K562 (cell line): ENCODE measurements at regions not wholly inside any gene's neighbourhood (a gene's known extent, or its start where the extent isn't known, plus 50 kb on each side); places are given as distances from the start of the nearest gene placed in this dataset.

Experiments used
- ATAC-seq: fragments of 200-7000 bp; cut with Tn5 transposase; 3 replicates; pipeline ENCODE4 v1.9.1; 2020; ENCODE audit warnings: moderate library complexity
- BruUV-seq: library from RNA; stranded (reverse); fragments of 400-500 nt; replicated peaks from 2 replicates; lab custom pipeline; 2021; lab: Mats Ljungman, UMichigan
- CTCF ChIA-PET: fragments of 300-600 bp; formaldehyde crosslinking; extraction: SDS; loops from one replicate; lab custom pipeline; 2021; ENCODE audit warnings: low intra/inter-chr PET ratio; lab: Yijun Ruan, JAX
- POLR2A ChIA-PET: fragments of 300-600, 350-650 bp; sonication (Branson Sonifier 250); formaldehyde crosslinking; extraction: SDS; loops from one replicate; lab custom pipeline; 2021; ENCODE audit warnings: antibody characterized with exemption, inconsistent platforms; lab: Yijun Ruan, JAX
- DNase-seq, 4 experiments: peaks; one replicate each; pipeline versions ENCODE4 v3.0.0 to v3.0.0-alpha.2; 2011 to 2018; ENCODE audit warnings: low spot score in 3 of 4, mixed read lengths in 3 of 4; ENCODE audit errors: extremely low read depth in 1 of 4
- FAIRE-seq: peaks from 2 replicates; lab custom pipeline; 2011; peaks lifted over from hg19 to GRCh38; lab: Jason Lieb, UNC
- H2AFZ ChIP-seq: 2 replicates; pipeline ENCODE4 v1.6.0; 2011; ENCODE audit warnings: low read depth, low read length, control low read depth, inconsistent platforms
- H3K27ac ChIP-seq: fragments of 200-600 bp; 3 replicates; pipeline ENCODE4 v1.8.0; 2011; ENCODE audit warnings: low read depth, mild to moderate bottlenecking, control low read depth, inconsistent platforms, low read length, moderate library complexity, mixed read lengths; ENCODE audit errors: extremely low read depth
- H3K27me3 ChIP-seq, 2 experiments: fragments of 300-600 bp in 1 of 2; 2 replicates in 1 of 2; 3 replicates in 1 of 2; pipeline versions ENCODE4 v1.6.0 to v1.8.0; 2011; ENCODE audit warnings: inconsistent platforms in 2 of 2, low read length in 2 of 2, mild to moderate bottlenecking in 1 of 2, mixed read lengths in 1 of 2, moderate library complexity in 1 of 2; ENCODE audit not compliant: control insufficient read depth in 2 of 2, insufficient read depth in 2 of 2
- H3K36me3 ChIP-seq: fragments of 300-600 bp; 3 replicates; pipeline ENCODE4 v1.8.0; 2011; ENCODE audit warnings: mild to moderate bottlenecking, low read length, inconsistent platforms; ENCODE audit not compliant: control insufficient read depth, insufficient read depth
- H3K4me1 ChIP-seq, 2 experiments: fragments of 200-600 bp in 1 of 2; replicated peaks in 1 of 2; 2 replicates in 1 of 2; 3 replicates in 1 of 2; pipeline versions ENCODE4 v1.5.1 to v1.8.0; 2011; ENCODE audit warnings: inconsistent platforms in 2 of 2, low read length in 2 of 2, mild to moderate bottlenecking in 1 of 2, mixed read lengths in 1 of 2, moderate library complexity in 1 of 2; ENCODE audit not compliant: control insufficient read depth in 2 of 2, insufficient read depth in 2 of 2
- H3K4me2 ChIP-seq: 2 replicates; pipeline ENCODE4 v1.6.1; 2011; ENCODE audit warnings: low read length, control low read depth, inconsistent platforms, mixed read lengths; ENCODE audit not compliant: insufficient read depth
- H3K4me3 ChIP-seq: fragments of 200-600 bp; sonication (generic), shearing (Covaris generic); 2 replicates; pipeline ENCODE4 v1.5.1; 2016; ENCODE audit warnings: control low read depth, inconsistent platforms
- H3K79me2 ChIP-seq: fragments of 200-600 bp; 3 replicates; pipeline ENCODE4 v1.8.0; 2011; ENCODE audit warnings: low read length, inconsistent platforms; ENCODE audit not compliant: control insufficient read depth, insufficient read depth
- H3K9ac ChIP-seq, 2 experiments: 2 replicates each; pipeline versions ENCODE4 v1.6.0 to v1.6.1; 2011; ENCODE audit warnings: low read depth in 2 of 2, low read length in 2 of 2, control low read depth in 1 of 2, inconsistent platforms in 1 of 2, mild to moderate bottlenecking in 1 of 2, mixed read lengths in 1 of 2; ENCODE audit not compliant: insufficient read depth in 1 of 2
- H3K9me1 ChIP-seq: one replicate; pipeline ENCODE4 v1.6.0; 2011; ENCODE audit warnings: inconsistent platforms, mild to moderate bottlenecking, low read length, moderate library complexity; ENCODE audit not compliant: control insufficient read depth, insufficient read depth
- H3K9me3 ChIP-seq: replicated peaks from 2 replicates; pipeline ENCODE4 v1.5.1; 2011; ENCODE audit warnings: low read depth, low read length, inconsistent platforms; ENCODE audit not compliant: control insufficient read depth, insufficient read depth
- H4K20me1 ChIP-seq: replicated peaks from 2 replicates; pipeline ENCODE4 v1.6.1; 2011; ENCODE audit warnings: low read length, inconsistent platforms, mixed read lengths; ENCODE audit not compliant: control insufficient read depth, insufficient read depth
- MTA2 ChIP-seq: fragments of 450-650 bp; IDR thresholded peaks from 2 replicates; pipeline ENCODE4 v1.6.1; 2016; ENCODE audit warnings: low read depth
- MTA3 ChIP-seq: fragments of 450-650 bp; formaldehyde crosslinking; IDR thresholded peaks from 2 replicates; pipeline ENCODE4 v1.6.1; 2017; ENCODE audit warnings: mild to moderate bottlenecking, borderline replicate concordance
- NFATC3 ChIP-seq: fragments of 450-650 bp; IDR thresholded peaks from 2 replicates; pipeline ENCODE4 v1.6.1; 2017; ENCODE audit warnings: mild to moderate bottlenecking
- NR1H2 ChIP-seq: sonication (generic); formaldehyde crosslinking; IDR thresholded peaks from 2 replicates; pipeline ENCODE4 v1.4.0; 2020; ENCODE audit warnings: mild to moderate bottlenecking, missing genetic modification reagents
- POU5F1 ChIP-seq: fragments of 150-350 bp; IDR thresholded peaks from 2 replicates; pipeline ENCODE4 v1.6.1; 2014; ENCODE audit warnings: borderline replicate concordance, low read length, low read depth, mild to moderate bottlenecking; ENCODE audit not compliant: partially characterized antibody
- RBM17 ChIP-seq: fragments of 200-400 bp; formaldehyde crosslinking; IDR thresholded peaks from 2 replicates; pipeline ENCODE4 v1.6.1; 2017; ENCODE audit warnings: low read depth, mild to moderate bottlenecking, low read length, borderline replicate concordance
- SRSF1 ChIP-seq: fragments of 200-400 bp; formaldehyde crosslinking; IDR thresholded peaks from 2 replicates; pipeline ENCODE4 v1.6.1; 2017; ENCODE audit warnings: mild to moderate bottlenecking, low read depth, low read length, moderate library complexity
- TAF7 ChIP-seq: fragments of 450-650 bp; IDR thresholded peaks from 2 replicates; pipeline ENCODE4 v1.6.1; 2016; ENCODE audit warnings: missing genetic modification characterization, missing compliant biosample characterization
- TGIF2 ChIP-seq: sonication (generic); formaldehyde crosslinking; IDR thresholded peaks from 2 replicates; pipeline ENCODE4 v1.8.1; 2022; ENCODE audit warnings: mild to moderate bottlenecking, missing genetic modification reagents, moderate library complexity
- ZBTB1 ChIP-seq: sonication (generic); formaldehyde crosslinking; IDR thresholded peaks from 2 replicates; pipeline ENCODE4 v1.8.1; 2023; ENCODE audit warnings: missing genetic modification reagents, low read depth, mild to moderate bottlenecking, borderline replicate concordance
- ZNF668 ChIP-seq: fragments of 250-450 bp; sonication (Bioruptor Pico); IDR thresholded peaks from 2 replicates; pipeline ENCODE4 v1.8.0; 2022; ENCODE audit warnings: mild to moderate bottlenecking, inconsistent platforms
- WGBS: fragments of 100-300 bp; shearing (Covaris generic); methylation state at CpG from one replicate; pipeline ENCODE4 v1.1.6; 2016; ENCODE audit warnings: low coverage, mixed read lengths; ENCODE audit not compliant: insufficient coverage; ENCODE audit errors: missing lambda C conversion rate; 5-methylcytosine and 5-hydroxymethylcytosine counted together
- in situ Hi-C: fragments of 300-500 bp; cut with MboI; formaldehyde crosslinking; loops from 4 replicates; pipeline ENCODE4 v1.15.0; 2018; ENCODE audit warnings: inconsistent platforms, mixed read lengths
- intact Hi-C: fragments of 100-400 bp; cut with micrococcal nuclease; formaldehyde crosslinking; loops from 2 replicates; pipeline ENCODE4 v1.14.2; 2022
- TF ChIP-seq, protein P1 (sequence below): fragments of 450-650 bp; IDR thresholded peaks from 2 replicates; pipeline ENCODE4 v1.7.0; 2016; ENCODE audit warnings: borderline replicate concordance

DNA sequence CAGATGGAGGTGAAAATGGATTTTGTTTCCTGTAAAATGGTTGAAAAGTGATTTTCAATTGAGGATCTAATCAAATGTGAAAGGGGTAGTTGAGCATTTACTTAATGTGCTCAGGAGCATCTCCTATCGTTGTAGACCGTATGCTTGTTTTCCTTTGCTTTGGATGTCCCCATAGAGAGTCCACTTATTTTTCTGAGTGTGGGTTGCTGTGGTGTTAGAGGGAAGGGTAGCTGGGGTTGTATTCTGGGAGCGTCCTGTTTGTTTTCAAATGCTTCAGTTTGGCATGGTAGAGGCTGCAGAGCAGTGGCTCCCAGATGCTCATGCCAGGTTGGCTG lies 154.1 kb downstream of the MAT2B start:
- TF ChIP-seq NFATC3 = no peak
- no peak for TF ChIP-seq RBM17
- TF ChIP-seq TAF7 (tag) = no peak
- no peak for TF ChIP-seq NR1H2 (CRISPR knock-in tag)
- no peak for TF ChIP-seq ZNF668
- TF ChIP-seq, protein P1, sequence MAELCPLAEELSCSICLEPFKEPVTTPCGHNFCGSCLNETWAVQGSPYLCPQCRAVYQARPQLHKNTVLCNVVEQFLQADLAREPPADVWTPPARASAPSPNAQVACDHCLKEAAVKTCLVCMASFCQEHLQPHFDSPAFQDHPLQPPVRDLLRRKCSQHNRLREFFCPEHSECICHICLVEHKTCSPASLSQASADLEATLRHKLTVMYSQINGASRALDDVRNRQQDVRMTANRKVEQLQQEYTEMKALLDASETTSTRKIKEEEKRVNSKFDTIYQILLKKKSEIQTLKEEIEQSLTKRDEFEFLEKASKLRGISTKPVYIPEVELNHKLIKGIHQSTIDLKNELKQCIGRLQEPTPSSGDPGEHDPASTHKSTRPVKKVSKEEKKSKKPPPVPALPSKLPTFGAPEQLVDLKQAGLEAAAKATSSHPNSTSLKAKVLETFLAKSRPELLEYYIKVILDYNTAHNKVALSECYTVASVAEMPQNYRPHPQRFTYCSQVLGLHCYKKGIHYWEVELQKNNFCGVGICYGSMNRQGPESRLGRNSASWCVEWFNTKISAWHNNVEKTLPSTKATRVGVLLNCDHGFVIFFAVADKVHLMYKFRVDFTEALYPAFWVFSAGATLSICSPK = no peak
- TF ChIP-seq ZBTB1 = no peak
- no peak for TF ChIP-seq POU5F1
- no peak for TF ChIP-seq MTA2
- no peak for TF ChIP-seq SRSF1
- no peak for TF ChIP-seq TGIF2
- TF ChIP-seq MTA3 = no peak
- BruUV-seq = no TSS peak
- intact Hi-C loops = no loop called here
- 0 out of 2 replicates have a peak, but pooled peaks cover 2% of the 10 kb centered on the region for H3K9me3 ChIP-seq
- H3K9ac ChIP-seq = no peak overlapping the region
- H2AFZ ChIP-seq = no peak overlapping the region
- no peaks in the 10 kb centered on the region for H3K9me1 ChIP-seq
- no peaks in the 10 kb centered on the region for H3K36me3 ChIP-seq
- H3K4me3 ChIP-seq = no peak overlapping the region
- no peaks in the 10 kb centered on the region for H3K27me3 ChIP-seq
- in situ Hi-C loops = no loop called here
- ChIA-PET CTCF (no interaction called here), POLR2A (no interaction called here)
- H3K4me1 ChIP-seq = no peaks in the 10 kb centered on the region
- FAIRE-seq (no peak), DNase-seq (no peak), ATAC-seq (no peak)
- H3K79me2 ChIP-seq = no peaks in the 10 kb centered on the region
- H3K4me2 ChIP-seq = no peak overlapping the region
- H3K27ac ChIP-seq = no peak overlapping the region
- 0% methylated on average over 3 of the region's 3 CpGs for WGBS
- H4K20me1 ChIP-seq = no peaks in the 10 kb centered on the region
